Fibroblast of mammary gland (primary cell): ENCODE measurements at regions not wholly inside any gene's neighbourhood (a gene's known extent, or its start where the extent isn't known, plus 50 kb on each side); places are given as distances from the start of the nearest gene placed in this dataset.
A peak's percentile ranks its signal among the peaks of the same experiment; 100 is the strongest.

Experiments
- DNase-seq: peaks from one replicate; pipeline ENCODE4 v3.0.0-alpha.2; 2010; ENCODE audit warnings: low read depth
- H3K4me3 ChIP-seq: 2 replicates; pipeline ENCODE4 v1.5.1; 2011; ENCODE audit warnings: low read depth, mild to moderate bottlenecking, low read length, moderate library complexity; ENCODE audit not compliant: control insufficient read depth
- TF ChIP-seq, protein P1 (sequence below): conservative IDR thresholded peaks from 2 replicates; pipeline ENCODE4 v1.5.1; 2011; ENCODE audit warnings: low read depth, low read length, inconsistent platforms; ENCODE audit not compliant: control insufficient read depth, insufficient read depth

DNA sequence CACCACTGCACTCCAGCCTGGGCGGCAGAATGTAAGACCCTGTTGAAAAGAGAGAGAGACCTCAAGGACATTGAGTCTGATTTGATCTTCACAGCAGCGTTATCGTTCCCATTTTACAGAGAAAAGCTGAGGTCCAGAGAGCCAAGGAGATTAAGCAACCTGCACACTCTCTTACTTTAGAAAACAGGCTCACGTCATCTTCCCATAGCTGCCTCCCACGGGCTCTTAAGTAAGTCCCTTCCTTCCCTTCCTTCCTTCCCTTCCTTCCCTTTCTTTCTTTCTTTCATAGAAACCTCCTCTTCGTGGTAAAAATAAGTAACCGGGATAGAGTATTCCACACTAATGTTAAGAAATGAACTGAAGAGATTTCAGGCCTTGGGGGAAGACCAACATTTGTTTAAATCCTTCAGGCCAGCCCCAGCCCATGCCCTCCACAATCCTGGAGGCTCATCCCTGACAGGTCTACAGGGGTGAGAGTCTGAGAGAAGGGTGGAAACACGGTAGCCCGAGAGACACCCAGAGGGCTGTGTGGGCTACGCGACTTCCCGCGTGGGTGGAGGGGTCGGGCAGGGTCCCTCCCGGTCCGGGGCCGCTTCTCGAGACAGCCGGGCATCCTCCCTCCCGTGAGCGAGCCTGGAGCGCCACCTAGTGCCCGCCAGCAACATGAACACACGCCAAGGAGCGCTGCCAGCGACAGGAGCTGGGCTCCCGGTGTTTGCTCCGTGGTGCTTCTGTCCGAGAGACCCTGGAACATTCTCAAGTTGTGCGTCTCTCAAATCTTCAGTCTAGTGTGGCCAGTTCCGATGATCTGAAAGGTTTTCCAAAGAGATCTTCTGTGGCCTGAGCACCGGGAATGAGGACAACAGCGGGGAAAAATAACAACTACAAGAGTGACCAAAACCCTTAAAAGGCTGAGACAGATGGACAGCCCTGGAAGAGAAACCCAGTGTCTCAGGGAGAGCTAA is 160.3 kb downstream of the INO80D start:
- peak overlapping the region; percentile 44 for H3K4me3 ChIP-seq
- DNase-seq: peak; percentile 71
- TF ChIP-seq, protein P1, sequence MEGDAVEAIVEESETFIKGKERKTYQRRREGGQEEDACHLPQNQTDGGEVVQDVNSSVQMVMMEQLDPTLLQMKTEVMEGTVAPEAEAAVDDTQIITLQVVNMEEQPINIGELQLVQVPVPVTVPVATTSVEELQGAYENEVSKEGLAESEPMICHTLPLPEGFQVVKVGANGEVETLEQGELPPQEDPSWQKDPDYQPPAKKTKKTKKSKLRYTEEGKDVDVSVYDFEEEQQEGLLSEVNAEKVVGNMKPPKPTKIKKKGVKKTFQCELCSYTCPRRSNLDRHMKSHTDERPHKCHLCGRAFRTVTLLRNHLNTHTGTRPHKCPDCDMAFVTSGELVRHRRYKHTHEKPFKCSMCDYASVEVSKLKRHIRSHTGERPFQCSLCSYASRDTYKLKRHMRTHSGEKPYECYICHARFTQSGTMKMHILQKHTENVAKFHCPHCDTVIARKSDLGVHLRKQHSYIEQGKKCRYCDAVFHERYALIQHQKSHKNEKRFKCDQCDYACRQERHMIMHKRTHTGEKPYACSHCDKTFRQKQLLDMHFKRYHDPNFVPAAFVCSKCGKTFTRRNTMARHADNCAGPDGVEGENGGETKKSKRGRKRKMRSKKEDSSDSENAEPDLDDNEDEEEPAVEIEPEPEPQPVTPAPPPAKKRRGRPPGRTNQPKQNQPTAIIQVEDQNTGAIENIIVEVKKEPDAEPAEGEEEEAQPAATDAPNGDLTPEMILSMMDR: peak; percentile 77

DNA sequence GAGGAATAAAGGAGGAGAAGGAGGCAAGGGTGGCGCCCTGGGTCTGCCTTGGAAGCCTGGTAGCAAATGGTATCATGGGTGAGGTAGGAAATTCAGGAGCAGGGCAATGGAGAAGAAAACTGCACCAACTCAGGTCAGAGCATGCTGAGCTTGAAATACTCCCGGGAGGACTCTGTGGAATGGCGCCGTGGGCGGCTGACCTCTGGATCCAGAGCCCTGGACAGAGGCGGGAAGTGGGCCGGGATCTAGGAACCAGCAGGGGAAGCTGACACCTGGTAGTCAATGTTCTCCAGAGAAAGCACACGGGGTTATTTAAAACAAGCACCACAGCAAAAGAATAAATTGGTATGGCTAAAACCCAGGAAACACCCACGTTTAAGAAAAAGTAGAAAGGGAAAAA is 161.3 kb downstream of the INO80D start:
- TF ChIP-seq, protein P1: no peak

DNA sequence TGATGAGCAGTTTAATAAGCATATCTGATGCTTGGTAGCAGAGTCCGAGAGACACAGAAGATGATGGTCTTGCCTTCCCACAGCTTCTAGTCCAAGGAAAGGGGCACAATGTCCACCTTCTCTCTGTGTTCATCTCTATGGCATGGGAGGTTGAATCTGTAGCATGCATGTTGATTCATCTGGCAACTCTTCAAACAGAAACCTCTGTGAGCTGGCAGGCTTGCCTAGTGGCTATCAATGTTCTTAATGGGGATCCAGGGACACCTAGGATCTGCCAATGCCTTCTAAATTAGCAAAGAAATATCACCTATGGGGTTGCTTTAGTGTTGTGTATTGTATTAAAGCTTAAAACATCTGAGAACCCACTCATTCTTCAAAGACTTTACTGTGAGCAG is 170.8 kb downstream of the INO80D start:
- H3K4me3 ChIP-seq: no peak overlapping the region
- TF ChIP-seq, protein P1: no peak
- DNase-seq: no peak

More for the DNA sequence above, 161.3 kb downstream of the INO80D start:
- DNase-seq: no peak
- no peak overlapping the region for H3K4me3 ChIP-seq

DNA sequence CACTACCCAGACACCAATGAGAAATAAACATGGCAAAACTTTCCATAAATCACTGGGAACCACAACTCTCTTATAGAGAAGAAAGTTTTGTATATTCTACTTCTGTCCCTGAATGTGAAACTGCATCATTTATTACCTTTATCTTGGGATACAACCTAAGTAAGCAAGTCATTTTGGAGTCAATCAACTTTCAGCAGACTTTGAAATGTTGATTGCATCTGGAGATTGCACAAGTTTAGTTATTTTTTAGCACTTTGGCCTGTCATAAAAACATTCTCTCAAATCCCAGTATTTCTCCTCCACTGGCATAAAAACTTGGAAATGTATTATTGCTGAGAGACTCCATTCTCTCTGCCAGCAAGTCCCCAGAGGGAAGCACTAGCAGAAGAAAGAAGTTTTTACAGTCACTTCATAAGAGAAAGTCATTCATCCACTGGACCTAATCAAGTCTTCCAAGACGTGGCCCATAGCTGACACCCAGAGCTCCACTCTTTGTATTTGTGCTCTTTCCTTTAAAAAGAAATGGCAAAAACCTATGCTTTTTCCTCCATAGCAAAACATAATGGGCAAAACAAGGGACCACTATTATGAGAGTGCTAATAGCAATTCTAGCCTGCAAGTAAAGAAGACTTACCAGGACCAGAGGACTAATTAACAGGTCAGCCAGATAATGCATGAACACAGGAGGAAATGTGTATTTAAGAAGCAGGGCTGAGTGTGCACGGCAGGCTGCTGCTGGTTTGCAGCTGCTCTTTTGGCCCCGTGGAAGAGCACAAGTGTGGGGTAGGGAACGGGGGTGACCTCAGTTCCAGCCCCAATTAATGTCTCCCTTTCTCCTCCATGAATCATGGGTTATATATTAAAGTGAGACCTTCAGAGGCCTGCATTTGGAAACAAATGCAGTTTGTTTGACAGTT is 171.5 kb downstream of the INO80D start:
- H3K4me3 ChIP-seq: no peak overlapping the region
- DNase-seq: no peak
- TF ChIP-seq, protein P1: no peak

DNA sequence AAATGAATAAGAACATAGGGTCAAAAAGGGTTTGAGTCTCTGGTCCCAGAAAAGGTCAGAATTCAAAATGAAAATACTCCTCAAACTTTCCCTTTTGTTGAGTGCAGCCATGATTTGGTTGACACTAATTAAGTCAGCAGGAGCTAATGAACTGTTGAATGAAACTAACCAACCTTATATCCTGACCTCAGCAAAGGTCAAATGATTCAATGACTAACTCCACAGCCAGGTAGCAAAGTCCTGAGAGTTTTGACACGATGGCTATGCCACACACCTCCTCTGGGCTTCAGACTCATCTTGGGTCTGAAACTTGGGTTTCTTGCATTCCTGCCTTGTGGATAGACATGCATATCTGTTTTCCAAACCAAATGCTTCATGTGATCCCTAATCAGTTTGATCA is 172.3 kb downstream of the INO80D start:
- TF ChIP-seq, protein P1: no peak
- H3K4me3 ChIP-seq: no peak overlapping the region
- DNase-seq: no peak

DNA sequence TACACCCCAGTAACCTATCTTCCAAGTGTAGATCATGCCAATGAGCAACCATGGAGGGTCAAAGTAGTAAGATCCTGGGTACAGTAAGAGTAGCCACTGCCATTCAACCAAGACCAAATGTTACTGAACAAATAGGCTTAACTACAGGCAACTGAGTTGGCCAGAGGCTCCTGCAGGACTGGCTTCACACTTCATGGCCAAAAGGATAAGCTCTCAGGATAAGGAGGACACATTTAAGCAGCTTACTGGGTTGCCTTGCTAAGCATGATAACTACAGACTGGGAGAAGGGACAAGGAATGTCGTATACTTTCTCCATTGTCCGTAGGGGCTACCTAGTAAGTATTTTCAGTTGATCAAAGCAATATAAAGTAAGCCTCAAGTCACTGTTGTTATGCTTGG is 174.7 kb downstream of the INO80D start:
- no peak for DNase-seq
- TF ChIP-seq, protein P1: no peak
- no peak overlapping the region for H3K4me3 ChIP-seq
